ENCODE measurements at regions not wholly inside any gene's neighbourhood (a gene's known extent, or its start where the extent isn't known, plus 50 kb on each side); places are given as distances from the start of the nearest gene placed in this dataset.

GRCh38 chr18:78827141-78827540 is 152.5 kb upstream of the SALL3 start:
- TF ChIP-seq POLR2A (IDR thresholded peaks at IDR 0.05): no peak
- TF ChIP-seq CTCF (IDR thresholded peaks at IDR 0.05): no peak
